HG03108 (cell line): ENCODE measurements at regions not wholly inside any gene's neighbourhood (a gene's known extent, or its start where the extent isn't known, plus 50 kb on each side); places are given as distances from the start of the nearest gene placed in this dataset.

Source experiments
- ATAC-seq: cut with Tn5 transposase; IDR thresholded peaks from one replicate; pipeline ENCODE4 v1.9.1; 2021; ENCODE audit warnings: moderate library complexity; ENCODE audit not compliant: unreplicated experiment

- no peak for ATAC-seq
Observed at GRCh38 chr4:24666316-24666715, 82.0 kb upstream of the DHX15 start.

- ATAC-seq: no peak
Observed at GRCh38 chr4:24666816-24667477, 82.6 kb upstream of the DHX15 start.

DNA sequence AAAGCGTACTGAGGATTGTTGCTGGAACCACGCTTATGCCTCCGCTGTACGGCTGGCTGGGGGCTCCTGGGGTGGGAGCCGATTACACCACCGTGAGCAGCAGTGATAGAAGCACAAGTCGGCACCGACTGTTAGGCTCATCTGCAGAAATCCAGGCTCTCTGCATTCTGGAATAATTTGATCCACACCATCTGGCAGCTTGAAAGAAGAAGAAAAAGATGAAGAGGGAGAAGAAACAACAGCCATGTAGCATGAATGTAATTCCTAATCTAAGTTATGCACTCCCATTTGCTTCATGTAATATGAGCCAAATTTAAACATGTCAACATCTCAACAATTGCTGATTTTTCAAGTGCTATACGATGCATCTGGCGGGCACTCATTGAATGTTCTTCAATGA lies 84.6 kb upstream of the DHX15 start:
- ATAC-seq: no peak

GRCh38 chr4:24669751-24670150 lies 85.4 kb upstream of the DHX15 start:
- no peak for ATAC-seq

DNA sequence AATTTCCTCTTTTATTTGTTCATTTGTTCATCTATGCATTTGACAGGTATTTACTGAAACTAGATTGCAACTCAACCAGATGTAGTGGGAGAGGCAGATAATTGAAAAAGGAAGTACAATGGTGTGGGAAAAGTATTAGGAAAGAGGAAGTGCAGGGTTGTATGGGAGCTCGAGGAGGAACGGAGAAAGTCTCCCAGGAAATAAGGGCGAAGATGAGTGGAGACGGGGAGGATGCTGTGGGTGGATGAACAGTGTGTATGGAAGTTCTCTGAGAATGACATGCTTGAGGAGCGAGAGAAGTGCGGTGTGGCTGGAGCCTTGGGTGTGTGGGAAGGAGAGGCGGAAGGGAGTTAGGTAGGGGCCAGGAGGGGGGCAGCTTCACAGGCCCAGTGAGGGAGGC lies 87.5 kb upstream of the DHX15 start:
- ATAC-seq: no peak

DNA sequence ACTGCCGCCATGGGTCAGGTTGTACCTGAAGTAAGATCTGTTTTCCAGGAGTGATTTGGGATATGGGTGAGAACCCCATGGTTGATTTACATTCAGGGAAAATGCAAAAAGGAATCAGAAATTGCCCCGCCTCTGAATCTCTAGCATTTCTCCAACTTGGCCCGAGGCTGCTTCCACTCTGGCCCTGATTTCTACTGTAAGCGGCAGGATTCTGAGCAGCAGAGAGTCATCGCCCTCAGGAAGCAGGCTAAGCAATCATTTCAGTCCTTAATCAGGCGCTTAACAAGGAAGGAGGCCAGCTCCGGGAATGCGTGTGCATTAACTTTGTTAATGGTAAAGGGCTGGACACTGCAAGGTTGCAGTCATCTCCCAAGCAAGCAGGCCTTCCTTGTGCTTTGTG lies 88.5 kb upstream of the DHX15 start:
- ATAC-seq: no peak

DNA sequence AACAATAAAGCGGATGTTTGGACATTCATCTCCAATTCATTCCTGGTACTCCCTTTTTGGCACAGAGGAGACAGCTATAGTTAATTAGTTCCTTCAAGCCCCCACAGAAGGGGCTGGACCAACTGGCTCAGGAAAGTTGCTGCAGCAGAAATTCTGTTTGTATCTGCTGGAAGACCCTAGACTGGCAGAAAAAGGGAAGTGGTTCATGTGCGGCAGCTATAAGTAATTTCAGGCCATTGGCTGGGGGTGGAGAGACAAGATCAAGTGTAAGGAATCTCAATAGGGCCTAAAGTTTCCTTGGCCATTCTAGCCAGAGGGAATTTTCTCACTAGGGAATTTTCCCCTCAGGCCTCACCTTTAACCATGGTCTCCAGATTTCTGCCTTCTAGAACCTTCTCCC lies 89.9 kb upstream of the DHX15 start:
- no peak for ATAC-seq

DNA sequence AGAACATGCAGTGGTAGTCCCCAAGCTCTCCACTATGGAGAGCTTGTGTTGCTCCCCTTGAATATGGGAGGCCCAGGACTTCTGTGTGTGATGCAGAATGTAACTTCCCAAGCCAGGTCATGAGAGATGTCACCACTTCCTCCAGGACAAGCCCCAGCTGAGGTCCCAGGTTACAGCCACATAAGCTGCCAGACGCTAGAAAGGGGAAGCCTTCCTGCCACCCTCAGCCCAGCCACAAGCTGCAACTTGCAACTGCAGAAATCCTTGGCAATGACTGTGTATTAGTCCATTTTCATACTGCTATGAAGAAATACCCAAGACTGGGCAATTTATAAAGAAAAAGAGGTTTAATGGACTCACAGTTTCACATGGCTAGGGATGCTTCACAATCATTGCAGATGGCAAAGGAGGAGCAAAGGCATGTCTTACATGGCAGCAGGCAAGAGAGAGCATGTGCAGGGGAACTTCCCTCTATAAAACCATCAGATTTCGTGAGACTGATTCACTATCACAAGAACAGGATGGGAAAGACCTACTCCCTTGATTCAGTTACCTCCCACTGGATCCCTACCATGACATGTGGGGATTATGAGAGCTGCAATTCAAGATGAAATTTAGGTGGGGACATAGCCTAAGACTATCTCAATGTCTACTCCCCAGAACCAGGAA lies 91.5 kb upstream of the DHX15 start:
- ATAC-seq: no peak

DNA sequence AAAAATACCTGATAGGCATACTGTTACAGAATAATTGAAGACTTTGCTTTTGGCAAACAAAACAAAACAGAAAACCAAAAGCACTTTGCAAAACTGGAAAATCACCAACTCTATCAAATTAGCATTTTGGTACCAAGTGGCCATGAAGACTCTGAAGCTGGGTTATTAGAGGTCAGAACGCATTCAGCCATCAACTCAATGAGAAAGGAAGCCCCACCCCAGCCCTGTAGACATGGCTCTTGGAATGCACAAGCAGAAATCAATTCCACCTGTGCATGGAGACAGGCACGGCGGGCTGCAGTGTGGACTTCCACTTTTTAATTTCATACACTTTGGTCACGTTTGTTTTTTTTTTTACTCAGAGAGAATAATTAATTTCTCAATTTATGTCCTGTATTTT lies 93.6 kb upstream of the DHX15 start:
- ATAC-seq: no peak

GRCh38 chr4:24680746-24681448 lies 96.5 kb upstream of the DHX15 start:
- no peak for ATAC-seq

DNA sequence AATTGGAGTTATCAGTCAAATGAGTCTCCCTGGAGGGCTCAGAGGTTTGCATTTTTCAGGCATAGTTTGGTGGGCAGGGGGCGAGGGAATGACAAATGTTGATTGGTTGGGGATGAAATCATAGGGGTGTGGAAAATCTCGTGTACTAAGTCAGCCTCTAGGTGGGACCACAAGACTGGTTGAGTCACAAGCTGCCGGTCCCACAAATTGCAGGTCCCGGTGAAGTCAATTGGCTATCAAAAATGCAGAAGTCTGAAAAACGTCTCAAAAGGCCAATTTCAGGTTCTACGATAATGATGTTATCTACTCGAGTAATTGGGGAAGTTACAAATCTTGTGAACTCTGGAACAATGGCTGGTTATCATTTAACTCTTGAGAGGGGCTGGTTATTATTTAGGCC lies 98.8 kb upstream of the DHX15 start:
- no peak for ATAC-seq

- ATAC-seq: no peak
Observed at GRCh38 chr4:24686866-24687692, 102.7 kb upstream of the DHX15 start.

DNA sequence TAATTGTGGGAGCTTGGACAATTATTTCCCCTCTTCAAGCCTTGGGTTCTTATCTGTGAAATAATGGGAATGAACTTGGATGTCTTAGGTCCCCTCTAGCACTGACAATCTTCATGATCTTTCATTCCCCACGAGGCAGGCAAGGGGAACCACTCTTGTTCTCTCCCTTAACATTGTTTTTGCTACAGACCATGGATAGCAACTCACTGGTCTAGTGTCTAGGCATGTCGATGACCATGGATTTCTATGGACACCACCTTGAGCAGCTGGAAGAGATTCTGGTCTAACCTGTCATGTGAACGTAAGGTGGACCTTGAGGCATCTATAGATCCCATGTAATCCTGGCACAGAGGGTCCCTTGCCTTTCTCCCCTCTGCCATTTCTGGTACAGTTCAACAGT lies 104.1 kb upstream of the DHX15 start:
- ATAC-seq: no peak

DNA sequence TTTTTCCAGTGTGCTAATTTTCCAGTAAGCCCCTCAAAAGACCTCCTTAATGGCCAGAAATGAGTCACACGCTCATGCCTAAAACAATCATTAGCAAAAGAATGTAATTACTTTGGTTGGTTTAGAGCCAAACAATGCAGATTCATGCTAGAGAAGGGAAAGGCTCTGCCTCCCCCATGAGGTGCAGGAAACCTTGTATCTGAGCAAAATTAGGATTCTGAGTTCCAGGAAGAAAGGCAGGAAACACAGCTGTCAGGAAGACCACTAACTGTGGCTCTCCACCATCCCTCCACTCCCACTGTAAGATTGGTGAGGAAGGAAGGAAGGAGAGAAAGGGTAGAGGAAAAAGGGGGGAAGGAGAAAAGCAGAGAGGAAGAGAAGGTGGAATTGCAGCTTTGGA lies 104.9 kb upstream of the DHX15 start:
- ATAC-seq: no peak

- ATAC-seq: no peak
Observed at GRCh38 chr4:24690436-24690835, 104.9 kb upstream of the SOD3 start.

GRCh38 chr4:24693636-24694035 lies 101.7 kb upstream of the SOD3 start:
- no peak for ATAC-seq

DNA sequence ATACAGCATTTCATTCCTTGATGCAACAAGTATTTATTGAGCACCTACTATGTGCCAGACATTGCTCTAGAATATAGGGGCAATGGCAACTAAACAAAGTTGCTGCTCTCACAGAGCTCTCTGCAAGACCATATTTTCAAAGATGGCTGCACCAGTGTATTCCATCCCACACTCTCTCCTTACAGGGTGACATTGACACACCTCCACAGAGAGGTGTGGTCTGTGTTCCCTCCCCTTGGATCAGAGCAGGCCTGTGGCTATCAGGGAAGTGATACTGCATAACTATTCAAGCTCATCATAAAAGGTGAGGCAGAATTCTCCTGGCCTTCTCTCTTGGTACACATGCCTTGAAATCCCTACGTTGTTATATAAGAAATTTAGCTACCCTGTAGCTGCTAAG lies 95.3 kb upstream of the SOD3 start:
- no peak for ATAC-seq

DNA sequence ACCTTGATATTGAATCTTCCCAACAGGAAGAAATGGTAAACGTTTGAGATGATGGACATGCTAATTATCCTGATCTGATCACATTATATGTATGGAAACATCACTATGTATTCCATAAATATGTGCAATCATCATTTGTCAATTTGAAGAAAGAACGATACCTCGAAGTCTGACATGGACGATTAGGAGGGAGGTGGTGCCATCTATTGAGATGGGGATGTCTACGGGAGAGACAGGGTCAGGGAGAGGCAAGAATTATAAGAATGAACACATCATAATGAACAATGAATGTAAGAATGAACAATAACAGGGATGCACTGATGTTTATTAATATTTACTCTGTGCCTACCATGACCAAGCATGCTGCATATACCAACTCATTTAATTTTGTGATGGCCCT lies 93.7 kb upstream of the SOD3 start:
- ATAC-seq: no peak

DNA sequence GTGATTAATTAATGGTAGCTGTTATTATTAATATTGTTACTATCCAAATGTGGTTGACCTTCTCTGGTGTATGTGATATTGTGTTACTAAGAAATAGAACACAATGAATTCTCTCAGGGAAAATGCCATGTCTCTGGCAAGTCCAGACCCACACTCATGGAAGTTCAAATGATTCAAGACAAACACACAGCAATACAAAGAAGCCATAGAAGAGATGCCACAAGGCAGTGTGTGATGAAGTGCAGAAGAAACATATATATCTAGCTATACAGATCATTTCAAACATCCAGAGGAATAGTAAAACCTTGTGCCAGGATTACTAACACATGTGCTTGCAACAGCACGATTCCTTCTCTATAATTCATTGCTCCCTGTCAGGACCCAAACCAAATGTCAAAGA lies 93.1 kb upstream of the SOD3 start:
- no peak for ATAC-seq

GRCh38 chr4:24703298-24703697 lies 92.1 kb upstream of the SOD3 start:
- ATAC-seq: no peak

- ATAC-seq: no peak
Observed at GRCh38 chr4:24704149-24704548, 91.2 kb upstream of the SOD3 start.
